HL-60 (cell line): ENCODE measurements at regions not wholly inside any gene's neighbourhood (a gene's known extent, or its start where the extent isn't known, plus 50 kb on each side); places are given as distances from the start of the nearest gene placed in this dataset.

Experiments
- GABPA ChIP-seq: IDR thresholded peaks from 2 replicates; pipeline ENCODE4 v1.6.1; 2012; ENCODE audit warnings: low read depth
- TF ChIP-seq, protein P1 (sequence below): IDR thresholded peaks from one replicate; pipeline ENCODE4 v1.5.1; 2011; ENCODE audit warnings: low read length, control low read depth, inconsistent platforms; ENCODE audit not compliant: insufficient read depth

DNA sequence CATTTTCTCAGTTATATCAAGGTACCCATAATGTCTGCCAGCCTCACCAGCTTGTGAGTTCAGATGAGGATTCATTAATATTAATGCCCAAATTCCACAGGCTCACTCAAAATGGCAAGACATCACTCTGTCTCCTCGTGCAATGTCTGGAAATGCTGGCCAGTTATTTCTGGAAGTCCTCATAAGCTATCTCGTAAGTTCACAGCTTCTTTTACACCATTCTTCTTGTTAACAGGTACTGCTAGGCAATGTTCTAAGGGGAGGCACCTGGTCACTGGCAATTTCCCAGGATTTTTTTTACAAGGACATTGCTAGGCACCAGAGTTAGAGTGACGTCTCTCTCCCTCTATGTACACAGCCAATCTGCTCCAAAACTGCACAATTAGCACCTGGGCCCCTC is 80.2 kb upstream of the SEMA3C start:
- TF ChIP-seq, protein P1, sequence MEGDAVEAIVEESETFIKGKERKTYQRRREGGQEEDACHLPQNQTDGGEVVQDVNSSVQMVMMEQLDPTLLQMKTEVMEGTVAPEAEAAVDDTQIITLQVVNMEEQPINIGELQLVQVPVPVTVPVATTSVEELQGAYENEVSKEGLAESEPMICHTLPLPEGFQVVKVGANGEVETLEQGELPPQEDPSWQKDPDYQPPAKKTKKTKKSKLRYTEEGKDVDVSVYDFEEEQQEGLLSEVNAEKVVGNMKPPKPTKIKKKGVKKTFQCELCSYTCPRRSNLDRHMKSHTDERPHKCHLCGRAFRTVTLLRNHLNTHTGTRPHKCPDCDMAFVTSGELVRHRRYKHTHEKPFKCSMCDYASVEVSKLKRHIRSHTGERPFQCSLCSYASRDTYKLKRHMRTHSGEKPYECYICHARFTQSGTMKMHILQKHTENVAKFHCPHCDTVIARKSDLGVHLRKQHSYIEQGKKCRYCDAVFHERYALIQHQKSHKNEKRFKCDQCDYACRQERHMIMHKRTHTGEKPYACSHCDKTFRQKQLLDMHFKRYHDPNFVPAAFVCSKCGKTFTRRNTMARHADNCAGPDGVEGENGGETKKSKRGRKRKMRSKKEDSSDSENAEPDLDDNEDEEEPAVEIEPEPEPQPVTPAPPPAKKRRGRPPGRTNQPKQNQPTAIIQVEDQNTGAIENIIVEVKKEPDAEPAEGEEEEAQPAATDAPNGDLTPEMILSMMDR: no peak
- no peak for TF ChIP-seq GABPA
